HL-60 (cell line): ENCODE measurements at regions not wholly inside any gene's neighbourhood (a gene's known extent, or its start where the extent isn't known, plus 50 kb on each side); places are given as distances from the start of the nearest gene placed in this dataset.

ENCODE experiments used
- DNase-seq, 2 experiments: peaks; one replicate each; pipeline ENCODE4 v3.0.0-alpha.2; 2010 to 2020; ENCODE audit warnings: low read depth in 1 of 2, low spot score in 1 of 2
- H3K27ac ChIP-seq: fragments of 250-450 bp; sonication (Bioruptor Pico); replicated peaks from 2 replicates; pipeline ENCODE4 v1.5.1; 2020; ENCODE audit warnings: mild to moderate bottlenecking, moderate library complexity
- H3K27me3 ChIP-seq: fragments of 250-450 bp; sonication (Bioruptor Pico); 2 replicates; pipeline ENCODE4 v1.5.1; 2021; ENCODE audit warnings: mild to moderate bottlenecking, moderate library complexity; ENCODE audit not compliant: insufficient read depth, poor library complexity, severe bottlenecking
- H3K4me3 ChIP-seq: replicated peaks from 2 replicates; pipeline ENCODE4 v1.5.1; 2011; ENCODE audit warnings: mild to moderate bottlenecking, control low read depth, low read length; ENCODE audit not compliant: insufficient read depth
- CTCF ChIP-seq: IDR thresholded peaks from one replicate; pipeline ENCODE4 v1.5.1; 2011; ENCODE audit warnings: low read length, control low read depth, inconsistent platforms; ENCODE audit not compliant: insufficient read depth
- GABPA ChIP-seq: IDR thresholded peaks from 2 replicates; pipeline ENCODE4 v1.6.1; 2012; ENCODE audit warnings: low read depth
- POLR2AphosphoS5 ChIP-seq: IDR thresholded peaks from 2 replicates; pipeline ENCODE4 v1.6.1; 2012; ENCODE audit warnings: low read depth
- REST ChIP-seq: IDR thresholded peaks from 2 replicates; pipeline ENCODE4 v1.6.1; 2012; ENCODE audit warnings: low read depth; ENCODE audit not compliant: insufficient replicate concordance
- SPI1 ChIP-seq: IDR thresholded peaks from 2 replicates; pipeline ENCODE4 v1.6.1; 2012; ENCODE audit warnings: low read depth, mild to moderate bottlenecking, borderline replicate concordance

GRCh38 chr4:124199755-124200154 lies 512.8 kb downstream of the ANKRD50 start:
- no peaks in the 10 kb centered on the region for H3K27me3 ChIP-seq
- H3K4me3 ChIP-seq: no peak overlapping the region
- H3K27ac ChIP-seq: no peak overlapping the region
- DNase-seq: no peak
- no peak for TF ChIP-seq REST
- no peak for TF ChIP-seq SPI1
- TF ChIP-seq POLR2AphosphoS5: no peak
- no peak for TF ChIP-seq CTCF
- TF ChIP-seq GABPA: no peak

GRCh38 chr4:124201636-124202035 lies 510.9 kb downstream of the ANKRD50 start:
- DNase-seq: no peak
- TF ChIP-seq CTCF: no peak
- TF ChIP-seq REST: no peak
- TF ChIP-seq GABPA: no peak
- TF ChIP-seq POLR2AphosphoS5: no peak
- no peak for TF ChIP-seq SPI1
- Histone ChIP-seq H3K27ac (no peak overlapping the region), H3K4me3 (no peak overlapping the region), H3K27me3 (no peaks in the 10 kb centered on the region)

- no peak for DNase-seq
- TF ChIP-seq GABPA: no peak
- TF ChIP-seq SPI1: no peak
- TF ChIP-seq CTCF: no peak
- TF ChIP-seq POLR2AphosphoS5: no peak
- TF ChIP-seq REST: no peak
- Histone ChIP-seq H3K27me3 (no peaks in the 10 kb centered on the region), H3K4me3 (no peak overlapping the region), H3K27ac (no peak overlapping the region)
Measured at GRCh38 chr4:124202099-124202498, 510.4 kb downstream of the ANKRD50 start.
